Kidney (tissue), 13 donors: ENCODE measurements at regions not wholly inside any gene's neighbourhood (a gene's known extent, or its start where the extent isn't known, plus 50 kb on each side); places are given as distances from the start of the nearest gene placed in this dataset.

Experiments
- DNase-seq, 5 donors: peaks; one replicate each; pipeline ENCODE4 v3.0.0-alpha.2; 2013 to 2020
- FAIRE-seq: peaks from 2 replicates; lab custom pipeline; 2012; peaks lifted over from hg19 to GRCh38; lab: Jason Lieb, UNC
- H3K27ac ChIP-seq, 2 donors: one replicate each; pipeline ENCODE4 v1.7.0; 2013; ENCODE audit warnings: low read depth in 2 of 2, low read length in 2 of 2, inconsistent platforms in 1 of 2
- H3K27me3 ChIP-seq: one replicate; pipeline ENCODE4 v1.7.1; 2013; ENCODE audit warnings: low read length, inconsistent platforms; ENCODE audit not compliant: control insufficient read depth, insufficient read depth
- H3K36me3 ChIP-seq, 3 donors: one replicate each; pipeline versions ENCODE4 v1.7.0 to v1.7.1; 2013; ENCODE audit warnings: low read length in 3 of 3, control low read depth in 1 of 3, inconsistent platforms in 1 of 3; ENCODE audit not compliant: insufficient read depth in 3 of 3, control insufficient read depth in 2 of 3
- H3K4me1 ChIP-seq, 3 donors: one replicate each; pipeline versions ENCODE4 v1.7.0 to v1.7.1; 2013; ENCODE audit warnings: low read length in 3 of 3, inconsistent platforms in 1 of 3, low read depth in 1 of 3; ENCODE audit not compliant: control insufficient read depth in 2 of 3, insufficient read depth in 2 of 3
- H3K4me3 ChIP-seq, 3 donors: one replicate each; pipeline versions ENCODE4 v1.7.0 to v1.8.1; 2013; ENCODE audit warnings: low read length in 3 of 3, control low read depth in 1 of 3, inconsistent platforms in 1 of 3
- H3K9ac ChIP-seq, 3 donors: one replicate each; pipeline versions ENCODE4 v1.7.0 to v1.7.1; 2013; ENCODE audit warnings: low read length in 3 of 3, control low read depth in 1 of 3, inconsistent platforms in 1 of 3
- H3K9me3 ChIP-seq, 3 donors: one replicate each; pipeline versions ENCODE4 v1.7.0 to v1.7.1; 2013; ENCODE audit warnings: low read length in 3 of 3, control low read depth in 1 of 3, inconsistent platforms in 1 of 3; ENCODE audit not compliant: control insufficient read depth in 2 of 3, insufficient read depth in 1 of 3
- intact Hi-C: fragments of 100-400 bp; cut with DNase I; formaldehyde crosslinking; loops from one replicate; pipeline ENCODE4 v1.11.1; 2022
- TF ChIP-seq, protein P1 (sequence below): IDR thresholded peaks from 3 replicates; pipeline ENCODE4 v1.5.1; 2012; ENCODE audit warnings: mild to moderate bottlenecking, moderate library complexity, borderline replicate concordance; ENCODE audit not compliant: insufficient read depth; ENCODE audit errors: extremely low read depth
- donor health status: control.
- donor health status: control.
- donor health status: control.
- donor health status: control.
- donor health status: control.
- donor health status: DM: yes; HTN: yes; CAD: no.
- donor health status: Normal renal cell carcinoma (clear cell type).

DNA sequence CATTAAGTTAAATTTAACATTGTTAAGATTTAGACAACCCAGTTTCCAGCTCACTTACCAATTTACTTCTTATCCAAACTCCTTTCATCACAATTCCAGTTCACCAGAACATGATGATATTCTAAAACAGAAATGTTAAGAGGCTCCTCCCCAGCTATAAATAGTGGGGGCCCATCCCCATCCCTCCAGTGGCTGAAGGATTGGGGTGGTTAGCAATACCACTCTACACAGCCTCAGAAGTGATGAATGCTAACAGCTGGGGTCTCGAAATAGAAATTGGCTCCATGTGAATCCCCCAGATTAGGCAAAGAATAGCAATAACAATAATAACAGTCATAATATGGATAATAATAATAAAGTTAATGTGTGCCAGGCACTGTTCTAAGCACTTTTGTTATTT lies 97.9 kb upstream of the NCAM1 start:
- Histone ChIP-seq H3K36me3 (no peaks in the 10 kb centered on the region), H3K9ac (no peak overlapping the region), H3K4me3 (no peak overlapping the region), H3K4me1 (no peaks in the 10 kb centered on the region), H3K27me3 (no peaks in the 10 kb centered on the region), H3K9me3 (peaks cover 0 to 2% (median 0%) of the 10 kb centered on the region in 3 donors), H3K27ac (no peak overlapping the region)
- TF ChIP-seq, protein P1, sequence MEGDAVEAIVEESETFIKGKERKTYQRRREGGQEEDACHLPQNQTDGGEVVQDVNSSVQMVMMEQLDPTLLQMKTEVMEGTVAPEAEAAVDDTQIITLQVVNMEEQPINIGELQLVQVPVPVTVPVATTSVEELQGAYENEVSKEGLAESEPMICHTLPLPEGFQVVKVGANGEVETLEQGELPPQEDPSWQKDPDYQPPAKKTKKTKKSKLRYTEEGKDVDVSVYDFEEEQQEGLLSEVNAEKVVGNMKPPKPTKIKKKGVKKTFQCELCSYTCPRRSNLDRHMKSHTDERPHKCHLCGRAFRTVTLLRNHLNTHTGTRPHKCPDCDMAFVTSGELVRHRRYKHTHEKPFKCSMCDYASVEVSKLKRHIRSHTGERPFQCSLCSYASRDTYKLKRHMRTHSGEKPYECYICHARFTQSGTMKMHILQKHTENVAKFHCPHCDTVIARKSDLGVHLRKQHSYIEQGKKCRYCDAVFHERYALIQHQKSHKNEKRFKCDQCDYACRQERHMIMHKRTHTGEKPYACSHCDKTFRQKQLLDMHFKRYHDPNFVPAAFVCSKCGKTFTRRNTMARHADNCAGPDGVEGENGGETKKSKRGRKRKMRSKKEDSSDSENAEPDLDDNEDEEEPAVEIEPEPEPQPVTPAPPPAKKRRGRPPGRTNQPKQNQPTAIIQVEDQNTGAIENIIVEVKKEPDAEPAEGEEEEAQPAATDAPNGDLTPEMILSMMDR, result no peak
- DNase-seq (no peak), FAIRE-seq (no peak)
- intact Hi-C loops, result no loop called here

DNA sequence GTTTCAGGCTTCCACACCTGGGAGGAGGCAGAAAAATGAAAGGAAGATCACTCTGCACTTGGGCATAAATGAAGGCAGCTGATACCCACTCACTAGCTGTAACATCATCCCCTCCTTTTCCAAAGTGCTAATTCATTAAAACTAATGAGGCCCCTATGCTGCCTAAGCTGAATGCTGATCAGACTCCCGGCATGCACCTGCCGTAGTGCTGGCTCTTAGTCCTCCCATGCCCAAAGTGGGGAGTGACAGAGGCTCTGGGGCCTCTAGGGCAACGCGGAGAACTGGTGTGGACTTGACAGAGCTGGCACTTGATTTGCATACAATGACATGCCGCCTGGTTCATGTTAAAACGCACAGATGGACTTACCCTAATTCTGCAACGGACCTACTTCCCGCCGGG lies 96.5 kb upstream of the NCAM1 start:
- TF ChIP-seq, protein P1, result no peak
- no peak for FAIRE-seq
- Histone ChIP-seq H3K9me3 (peaks cover 0 to 2% (median 0%) of the 10 kb centered on the region in 3 donors), H3K4me1 (no peaks in the 10 kb centered on the region), H3K27ac (no peak overlapping the region), H3K36me3 (no peaks in the 10 kb centered on the region), H3K27me3 (no peaks in the 10 kb centered on the region), H3K9ac (no peak overlapping the region), H3K4me3 (no peak overlapping the region)
- intact Hi-C loops, result no loop called here
- DNase-seq, result no peak

DNA sequence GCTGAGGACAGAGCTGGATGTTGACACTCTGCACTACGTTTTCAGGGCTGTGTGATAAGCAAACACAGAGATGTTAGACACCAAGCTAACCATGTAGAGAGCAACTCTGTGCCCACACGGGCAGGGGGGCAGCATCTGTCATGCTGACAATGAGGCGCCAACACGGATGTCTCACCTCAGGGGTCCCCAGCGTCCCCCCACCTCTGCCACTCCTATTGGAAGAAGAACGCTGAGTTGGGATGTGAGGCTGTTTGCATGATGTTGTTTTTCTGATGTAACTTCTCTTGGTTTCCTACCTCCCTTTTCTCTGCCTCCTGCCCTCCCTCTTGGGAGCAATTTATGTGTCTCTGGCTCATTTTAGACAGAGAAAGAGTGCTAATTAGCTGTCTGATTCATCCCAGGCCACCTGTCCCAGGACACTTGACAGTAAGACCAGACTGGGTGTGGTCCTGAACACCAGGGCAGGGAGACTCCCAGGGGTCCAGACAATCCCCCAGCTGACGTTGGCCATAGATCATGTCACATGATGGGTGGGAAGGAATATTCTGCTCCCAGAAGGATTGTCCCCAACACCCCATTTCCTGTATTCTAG lies 89.2 kb upstream of the NCAM1 start:
- no peak overlapping the region for H3K27ac ChIP-seq
- intact Hi-C loops, result no loop called here
- no peak overlapping the region for H3K9ac ChIP-seq
- TF ChIP-seq, protein P1, result no peak
- H3K9me3 ChIP-seq, result no peaks in the 10 kb centered on the region
- H3K27me3 ChIP-seq, result no peaks in the 10 kb centered on the region
- H3K36me3 ChIP-seq, result no peaks in the 10 kb centered on the region
- no peak overlapping the region for H3K4me3 ChIP-seq
- no peak for FAIRE-seq
- no peak for DNase-seq
- H3K4me1 ChIP-seq, result no peaks in the 10 kb centered on the region

DNA sequence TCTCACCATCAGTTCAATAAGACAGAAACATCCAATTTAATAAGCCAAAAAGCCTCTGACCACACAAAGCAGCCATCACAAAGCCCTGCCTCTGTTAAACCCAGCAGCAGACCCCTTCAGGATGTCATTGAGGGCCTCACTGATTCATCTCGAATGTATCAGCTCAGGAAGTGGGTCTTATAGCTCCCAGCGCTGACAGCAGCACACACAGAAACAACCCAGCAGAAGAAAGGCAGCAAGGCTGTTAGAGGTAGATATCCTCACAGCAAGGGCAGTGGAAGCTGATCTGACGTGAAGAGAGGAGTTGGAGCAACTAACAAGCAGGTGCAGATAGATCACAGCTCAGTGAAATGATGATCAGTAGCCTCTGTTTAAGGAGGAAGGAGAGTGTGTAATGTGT lies 86.2 kb upstream of the NCAM1 start:
- no peaks in the 10 kb centered on the region for H3K4me1 ChIP-seq
- intact Hi-C loops, result no loop called here
- DNase-seq (no peak), FAIRE-seq (no peak)
- H3K9ac ChIP-seq, result no peak overlapping the region
- no peaks in the 10 kb centered on the region for H3K9me3 ChIP-seq
- no peaks in the 10 kb centered on the region for H3K27me3 ChIP-seq
- TF ChIP-seq, protein P1, result no peak
- H3K36me3 ChIP-seq, result no peaks in the 10 kb centered on the region
- H3K4me3 ChIP-seq, result no peak overlapping the region
- no peak overlapping the region for H3K27ac ChIP-seq
